ENCODE measurements at regions not wholly inside any gene's neighbourhood (a gene's known extent, or its start where the extent isn't known, plus 50 kb on each side); places are given as distances from the start of the nearest gene placed in this dataset.

- Histone ChIP-seq H2AK9ac (replicated peaks; ENCODE audit: low read depth, low read length, poor library complexity) (no peak overlapping the region), H3K4me1 (ENCODE audit: control insufficient read depth, insufficient read depth, low read length) (no peaks in the 10 kb centered on the region), H3K79me1 (ENCODE audit: low read depth in 1 of 2, low read length in 2 of 2) (no peaks in the 10 kb centered on the region), H2BK5ac (ENCODE audit: low read depth, low read length, poor library complexity, severe bottlenecking) (no peak overlapping the region), H3K27ac (ENCODE audit: insufficient read depth, low read length) (no peak overlapping the region), H2BK120ac (ENCODE audit: low read depth, low read length) (no peak overlapping the region), H3K4me2 (ENCODE audit: low read depth, low read length) (no peak overlapping the region), H3K27me3 (ENCODE audit: control insufficient read depth, insufficient read depth, low read length) (no peaks in the 10 kb centered on the region), H3K4me3 (ENCODE audit: insufficient read depth, low read depth, low read length) (no peak overlapping the region), H3K36me3 (ENCODE audit: control insufficient read depth, insufficient read depth, low read length) (no peaks in the 10 kb centered on the region), H3K23ac (ENCODE audit: low read depth, low read length) (no peak overlapping the region), H3K4ac (ENCODE audit: low read depth, low read length) (no peak overlapping the region), H3K14ac (replicated peaks; ENCODE audit: low read depth, low read length) (no peak overlapping the region), H2AK5ac (ENCODE audit: low read depth, low read length) (no peak overlapping the region), H2BK20ac (ENCODE audit: low read depth, low read length) (no peak overlapping the region), H4K20me1 (ENCODE audit: insufficient read depth, low read length) (no peaks in the 10 kb centered on the region), H3K9me1 (ENCODE audit: insufficient read depth, low read length) (no peaks in the 10 kb centered on the region), H4K8ac (ENCODE audit: low read depth in 2 of 2, low read length in 2 of 2) (no peak overlapping the region), H2AFZ (replicated peaks; ENCODE audit: low read length, poor library complexity) (no peak overlapping the region), H2BK15ac (ENCODE audit: low read depth, low read length) (no peak overlapping the region), H3K9me3 (ENCODE audit: control insufficient read depth, insufficient read depth, low read length) (peaks cover 33% of the 10 kb centered on the region), H4K91ac (ENCODE audit: insufficient read depth, low read depth, low read length) (no peak overlapping the region), H3K18ac (ENCODE audit: low read depth, low read length) (no peak overlapping the region), H4K5ac (ENCODE audit: low read depth, low read length) (no peak overlapping the region), H3K56ac (ENCODE audit: extremely low read depth, insufficient read depth, low read length) (no peak overlapping the region), H3K9ac (ENCODE audit: low read depth, low read length) (no peak overlapping the region)
- intact Hi-C loops (cut with micrococcal nuclease) = no loop called here
- in situ Hi-C loops (cut with MboI; ENCODE audit: low sequenced_read_pairs) = no loop called here
- BruUV-seq (replicated peaks) = no TSS peak
- DNase-seq = no peak
- TF ChIP-seq ELK1 (IDR thresholded peaks at IDR 0.05; ENCODE audit: borderline replicate concordance, low read depth, low read length) = no peak
- TF ChIP-seq RFX5 (IDR thresholded peaks at IDR 0.05; ENCODE audit: low read depth, low read length) = no peak
- TF ChIP-seq RCOR1 (IDR thresholded peaks at IDR 0.05; ENCODE audit: insufficient replicate concordance, low read length) = no peak
- no peak for TF ChIP-seq POLR2A (IDR thresholded peaks at IDR 0.05; ENCODE audit: low read depth, low read length)
- TF ChIP-seq SMC3 (IDR thresholded peaks at IDR 0.05; ENCODE audit: low read depth, low read length) = no peak
- no peak for TF ChIP-seq CHD1 (IDR thresholded peaks at IDR 0.05; ENCODE audit: low read depth, low read length)
- no peak for TF ChIP-seq FOS (IDR thresholded peaks at IDR 0.05; ENCODE audit: low read depth, low read length)
- no peak for TF ChIP-seq BHLHE40 (IDR thresholded peaks at IDR 0.05; ENCODE audit: low read depth, low read length)
- TF ChIP-seq USF2 (IDR thresholded peaks at IDR 0.05; ENCODE audit: low read depth, low read length) = no peak
- TF ChIP-seq MXI1 (IDR thresholded peaks at IDR 0.05; ENCODE audit: borderline replicate concordance, low read depth, low read length) = no peak
- no peak for TF ChIP-seq CEBPB (IDR thresholded peaks at IDR 0.05; ENCODE audit: low read depth, low read length)
- no peak for TF ChIP-seq MAZ (IDR thresholded peaks at IDR 0.05; ENCODE audit: borderline replicate concordance, low read depth, low read length)
- no peak for TF ChIP-seq MAFK (IDR thresholded peaks at IDR 0.05; ENCODE audit: low read depth, low read length)
- no peak for TF ChIP-seq RAD21 (IDR thresholded peaks at IDR 0.05; ENCODE audit: low read length)
- TF ChIP-seq CTCF (conservative IDR thresholded peaks at IDR 0.05; ENCODE audit: low read depth, low read length) = no peak
- no peak for TF ChIP-seq NFE2L2 (IDR thresholded peaks at IDR 0.05; ENCODE audit: low read depth, low read length)
- dilution Hi-C loops (cut with HindIII; ENCODE audit: low sequenced_read_pairs, unreplicated experiment) = no loop called here
- ChIA-PET CTCF (no interaction called here), POLR2A (ENCODE audit: unreplicated experiment) (no interaction called here)
- no peak for ATAC-seq (ENCODE audit: low read depth)
- WGBS, 2 experiments (ENCODE audit: extremely low coverage in 2 of 2, insufficient read length in 1 of 2) = no CpG with 5 or more reads among the region's 5 CpGs
Measured at GRCh38 chr2:16189029-16189835, 248.9 kb downstream of the MYCN start.

Data from IMR-90 (cell line).